GM18505 (cell line): ENCODE measurements at regions not wholly inside any gene's neighbourhood (a gene's known extent, or its start where the extent isn't known, plus 50 kb on each side); places are given as distances from the start of the nearest gene placed in this dataset.

Experiments
- ATAC-seq: cut with Tn5 transposase; IDR thresholded peaks from one replicate; pipeline ENCODE4 v1.9.1; 2021; ENCODE audit not compliant: unreplicated experiment
- POLR2A ChIP-seq: IDR thresholded peaks from 4 replicates; pipeline ENCODE4 v1.6.1; 2011; ENCODE audit warnings: borderline replicate concordance; ENCODE audit not compliant: insufficient read depth, insufficient read length; ENCODE audit errors: extremely low read depth

DNA sequence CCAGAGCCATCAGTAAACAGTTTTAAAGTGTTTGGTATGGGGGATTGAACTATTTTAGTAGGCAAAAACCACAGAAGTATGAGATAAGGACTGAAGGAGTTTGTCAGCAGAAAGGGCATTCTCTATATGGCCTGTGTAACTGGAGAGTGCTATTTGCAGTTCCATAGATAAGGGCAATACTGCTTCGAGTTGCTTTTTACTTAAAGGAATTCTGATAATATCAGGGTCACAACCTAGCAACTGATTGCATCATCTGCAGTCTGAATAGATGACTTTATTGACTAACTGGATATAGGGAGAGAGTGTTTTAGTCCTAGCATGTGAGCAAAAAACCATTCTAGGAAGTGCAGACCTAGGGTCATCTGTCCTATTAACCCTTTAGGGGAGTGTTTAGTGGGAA, 645.2 kb upstream of the PTPRD start:
- TF ChIP-seq POLR2A: no peak
- ATAC-seq: no peak

DNA sequence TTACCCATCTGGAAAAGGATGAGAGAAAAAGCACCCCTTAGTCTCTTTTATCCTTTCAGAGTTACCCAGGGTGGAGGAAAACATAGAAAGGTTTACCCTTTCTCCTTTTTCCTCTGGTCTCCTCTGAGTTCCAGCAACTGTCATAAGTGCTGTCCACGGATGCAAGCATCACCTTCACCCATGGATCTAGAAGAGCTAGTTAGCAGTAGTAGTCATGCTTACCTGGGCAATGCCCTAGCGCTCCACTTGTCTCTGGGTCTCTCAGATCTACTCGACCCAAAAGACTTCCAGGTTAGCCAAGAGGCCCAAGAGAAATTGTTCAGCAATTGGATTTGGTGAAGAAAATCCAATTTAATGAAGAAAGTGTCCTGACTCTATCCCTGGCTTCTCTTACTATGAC, 656.2 kb upstream of the PTPRD start:
- TF ChIP-seq POLR2A: no peak
- ATAC-seq: no peak

DNA sequence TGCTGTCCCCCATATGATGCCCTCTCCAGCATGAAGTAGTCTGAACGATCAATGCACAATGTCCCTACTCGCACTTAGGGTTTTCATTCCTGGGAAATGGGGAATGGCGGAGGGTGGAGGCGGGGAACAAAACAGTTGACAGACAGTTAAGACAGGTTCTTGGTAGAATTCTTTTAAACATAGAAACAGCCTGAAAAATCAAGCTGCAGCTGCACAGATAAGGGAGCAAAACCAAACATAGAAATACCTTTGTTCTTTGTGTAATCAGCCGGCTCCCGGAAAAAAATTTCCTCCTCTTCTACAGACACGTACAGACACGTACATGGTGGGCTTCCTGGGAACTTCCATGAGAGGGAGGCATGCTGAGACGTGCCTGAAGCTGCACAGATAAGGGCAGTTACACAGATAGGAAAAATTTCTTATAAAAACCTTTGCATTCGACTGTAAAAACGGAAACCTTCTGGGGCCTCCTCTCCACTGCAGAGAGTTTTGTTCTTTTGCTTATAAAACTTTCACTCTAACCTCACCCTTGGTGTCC, 662.4 kb upstream of the PTPRD start:
- no peak for ATAC-seq
- no peak for TF ChIP-seq POLR2A

DNA sequence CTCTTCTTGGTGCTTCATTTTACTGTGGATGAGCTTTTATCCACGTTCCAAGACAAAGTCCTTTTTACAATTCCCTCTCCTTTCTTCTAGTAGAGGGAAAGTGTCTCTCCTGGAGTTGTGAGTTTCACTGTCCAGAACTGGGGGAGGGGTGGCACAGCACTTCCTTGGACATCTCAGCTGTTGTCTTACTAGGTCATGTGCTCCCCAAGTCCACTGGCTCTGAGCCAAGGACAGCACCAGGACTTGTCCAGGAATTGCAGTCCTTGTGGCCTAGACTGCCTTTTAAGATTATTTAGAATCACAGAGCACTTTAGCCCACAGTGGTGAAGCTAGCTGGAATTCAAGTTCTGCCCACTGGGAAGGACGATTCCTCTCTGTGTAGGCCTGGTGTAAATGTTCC, 700.2 kb upstream of the PTPRD start:
- no peak for TF ChIP-seq POLR2A
- ATAC-seq: no peak

- no peak for TF ChIP-seq POLR2A
- ATAC-seq: no peak
Measured at GRCh38 chr9:11318946-11319345, 706.1 kb upstream of the PTPRD start.

DNA sequence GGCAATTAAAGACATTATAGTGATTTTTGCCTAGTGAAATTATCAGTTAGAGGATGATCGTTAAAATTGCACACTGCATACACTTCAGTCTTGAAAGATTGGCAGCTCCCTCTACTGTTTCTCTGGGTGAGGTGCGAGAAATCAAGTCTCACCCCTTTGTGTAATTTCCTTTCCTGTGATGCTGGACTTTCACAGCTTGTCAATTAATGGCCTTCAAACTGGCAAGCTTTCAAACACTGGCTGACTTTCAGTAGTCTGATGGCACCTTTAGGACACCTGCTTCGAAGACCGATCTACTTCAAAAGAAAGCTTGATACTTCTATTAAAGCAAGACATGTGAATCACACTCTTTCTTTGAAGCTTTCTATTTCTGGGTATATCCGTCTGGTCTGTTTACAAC, 706.7 kb upstream of the PTPRD start:
- no peak for ATAC-seq
- TF ChIP-seq POLR2A: no peak

DNA sequence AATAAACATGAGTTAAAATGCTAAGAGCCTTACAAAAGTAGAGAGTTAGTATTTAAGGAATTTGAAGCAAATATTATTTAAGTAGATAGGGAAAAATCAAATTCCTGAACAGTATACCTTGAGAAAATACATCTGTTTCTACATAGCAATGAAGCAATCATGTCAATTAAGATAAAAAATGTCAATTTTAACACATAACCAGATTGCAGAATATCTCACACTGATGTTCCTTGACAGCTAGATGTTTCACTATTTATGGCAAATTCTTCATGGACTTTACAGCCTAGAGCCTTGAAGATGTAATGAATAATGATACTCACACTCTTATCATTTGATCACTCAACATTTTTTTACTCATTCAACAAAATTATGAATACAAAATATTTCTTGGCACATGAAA, 708.2 kb upstream of the PTPRD start:
- no peak for TF ChIP-seq POLR2A
- no peak for ATAC-seq

GRCh38 chr9:11323457-11323856, 710.7 kb upstream of the PTPRD start:
- no peak for ATAC-seq
- TF ChIP-seq POLR2A: no peak

GRCh38 chr9:11326231-11326630, 713.4 kb upstream of the PTPRD start:
- no peak for ATAC-seq
- no peak for TF ChIP-seq POLR2A

GRCh38 chr9:11328326-11328725, 715.5 kb upstream of the PTPRD start:
- TF ChIP-seq POLR2A: no peak
- ATAC-seq: no peak

DNA sequence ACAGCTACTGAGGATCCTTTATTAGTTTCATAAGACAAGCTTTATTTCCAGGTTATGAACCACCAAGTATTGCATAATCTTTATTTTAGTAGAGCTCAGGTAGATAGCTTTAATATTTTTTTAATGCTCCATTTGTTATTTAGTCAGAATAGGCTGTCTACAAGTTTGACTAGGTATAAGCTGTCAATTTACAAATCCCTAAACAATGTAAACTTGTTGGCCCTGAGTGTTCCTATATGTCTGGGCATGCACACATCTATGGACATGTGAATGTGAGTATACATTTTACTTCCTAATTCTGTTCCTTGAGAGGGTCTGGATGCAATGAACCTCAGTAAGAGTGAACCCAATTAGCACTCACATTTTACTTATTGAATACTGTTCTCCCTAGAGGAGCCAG, 722.2 kb upstream of the PTPRD start:
- ATAC-seq: no peak
- TF ChIP-seq POLR2A: no peak

GRCh38 chr9:11338130-11338529, 725.3 kb upstream of the PTPRD start:
- ATAC-seq: peak; percentile 96
- TF ChIP-seq POLR2A: no peak

GRCh38 chr9:11340654-11341053, 727.9 kb upstream of the PTPRD start:
- ATAC-seq: no peak
- TF ChIP-seq POLR2A: no peak

DNA sequence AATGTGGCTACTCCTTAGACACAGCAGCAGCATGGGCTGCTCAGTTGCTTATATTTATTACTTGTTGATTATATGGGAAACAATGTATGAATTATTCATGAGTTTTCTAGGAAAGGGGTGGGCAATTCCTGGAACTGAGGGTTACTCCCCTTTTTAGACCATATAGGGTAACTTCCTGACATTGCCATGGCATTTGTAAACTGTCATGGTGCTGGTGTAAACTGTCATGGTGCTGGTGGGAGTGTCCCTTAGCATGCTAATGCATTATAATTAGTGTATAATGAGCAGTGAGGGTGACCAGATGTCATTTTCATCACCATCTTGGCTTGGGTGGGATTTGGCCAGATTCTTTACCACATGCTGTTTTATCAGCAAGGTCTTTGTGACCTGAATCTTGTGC, 734.6 kb upstream of the PTPRD start:
- no peak for ATAC-seq
- TF ChIP-seq POLR2A: no peak

GRCh38 chr9:11348366-11348765, 735.6 kb upstream of the PTPRD start:
- no peak for ATAC-seq
- no peak for TF ChIP-seq POLR2A
